AG08396 (cell line): ENCODE measurements at regions not wholly inside any gene's neighbourhood (a gene's known extent, or its start where the extent isn't known, plus 50 kb on each side); places are given as distances from the start of the nearest gene placed in this dataset.

Experiments used
- DNase-seq: peaks from one replicate; pipeline ENCODE4 v3.0.0; 2012; ENCODE audit warnings: low spot score, mixed read lengths

GRCh38 chr2:13010283-13010682 lies 293.5 kb downstream of the TRIB2 start:
- DNase-seq: no peak

DNA sequence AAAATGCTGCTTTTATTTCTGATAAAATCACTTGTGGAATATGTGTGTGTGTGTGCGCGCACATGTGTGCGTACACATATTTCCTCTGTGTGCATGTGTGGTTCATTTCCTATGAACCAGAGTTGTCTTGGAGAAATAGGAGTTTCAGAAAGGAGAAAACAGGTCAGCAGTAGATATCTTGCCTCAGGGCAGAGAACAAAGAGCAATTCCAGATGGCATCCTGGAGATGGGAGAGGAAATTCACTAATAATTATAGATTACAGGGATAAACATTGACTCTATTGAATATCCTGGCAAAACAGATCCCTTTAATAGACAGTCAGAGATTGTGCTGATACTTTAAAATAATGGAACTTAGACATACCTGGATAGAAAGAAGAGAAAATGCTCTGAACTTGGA lies 298.0 kb downstream of the TRIB2 start:
- no peak for DNase-seq

DNA sequence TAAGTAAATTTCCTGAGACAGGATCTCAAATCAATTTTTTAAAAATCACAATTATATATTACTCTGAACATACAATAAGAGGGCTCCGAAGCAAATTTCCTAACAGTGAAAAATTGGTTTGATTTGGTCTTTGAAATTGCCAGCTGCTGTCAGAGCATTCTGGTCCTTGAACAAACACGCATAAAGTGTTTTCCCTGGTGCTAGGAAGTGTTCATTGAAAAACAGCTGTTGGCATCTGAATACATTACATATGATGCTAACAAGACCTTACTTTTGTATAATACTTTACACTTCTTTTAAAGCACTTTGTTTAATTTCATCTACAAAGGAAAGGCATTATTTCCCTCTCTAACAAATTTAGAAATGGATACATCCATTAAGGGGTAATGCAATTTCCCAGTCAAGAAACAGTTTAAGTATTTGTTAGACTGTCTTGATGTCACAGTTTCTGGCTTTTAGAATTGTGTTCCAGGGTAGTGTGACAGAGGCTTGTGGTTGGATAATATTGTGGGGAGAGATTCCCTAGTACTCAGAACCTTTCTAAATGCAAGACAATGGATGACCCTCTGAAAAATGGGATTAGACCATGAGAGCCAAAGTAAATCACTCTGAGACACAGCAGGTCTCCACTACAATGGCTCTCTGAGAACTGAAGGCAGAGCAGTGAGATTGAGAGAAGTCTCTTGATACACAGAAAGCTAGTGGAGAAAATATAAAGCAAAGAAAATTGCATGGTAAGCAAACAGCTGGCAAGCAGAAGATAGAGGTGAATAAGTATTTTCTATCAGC lies 299.0 kb downstream of the TRIB2 start:
- no peak for DNase-seq

DNA sequence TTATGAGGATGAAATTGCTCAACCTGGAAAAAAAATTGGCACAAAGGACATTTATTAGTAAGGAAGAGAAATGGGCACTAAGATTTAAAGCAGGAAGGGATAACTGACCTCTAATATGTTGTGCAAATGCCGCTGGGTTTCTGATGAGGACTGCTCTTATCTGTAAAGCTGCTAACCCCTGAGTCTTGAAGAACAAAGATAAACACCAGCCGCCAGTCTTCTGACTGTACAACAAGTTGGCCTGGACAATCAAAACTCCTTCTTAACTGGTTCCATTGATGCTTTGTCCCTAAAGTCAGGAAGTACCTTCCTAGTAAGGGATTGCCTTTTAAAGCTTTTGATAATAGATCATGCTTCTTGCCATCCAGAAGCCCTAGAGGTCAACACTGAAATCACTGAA lies 301.8 kb downstream of the TRIB2 start:
- no peak for DNase-seq

- DNase-seq: no peak
Observed at GRCh38 chr2:13019781-13020180, 303.0 kb downstream of the TRIB2 start.

- DNase-seq: no peak
Observed at GRCh38 chr2:13020469-13020868, 303.7 kb downstream of the TRIB2 start.

DNA sequence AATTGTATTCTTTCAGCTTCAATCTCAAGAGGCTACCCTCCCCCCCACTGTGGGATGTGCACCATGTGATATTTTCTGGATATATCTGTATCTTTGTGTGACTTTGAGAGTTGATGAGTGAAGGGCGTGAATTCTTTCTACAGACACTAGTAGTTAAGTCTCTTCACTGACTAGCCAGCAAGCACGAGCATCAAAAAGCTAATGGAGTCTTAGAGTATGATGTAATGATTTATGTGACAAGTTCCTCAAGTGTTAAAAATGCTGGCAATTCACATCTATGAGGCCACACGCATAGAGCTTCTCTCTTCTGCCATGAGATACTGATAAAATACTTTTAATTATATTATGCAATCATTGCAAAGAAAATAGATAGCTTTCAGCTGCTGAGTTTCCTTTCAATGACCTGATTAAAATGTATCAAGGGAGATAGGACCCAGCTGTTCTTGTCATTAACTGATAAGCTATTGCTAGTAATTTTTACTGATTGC lies 304.8 kb downstream of the TRIB2 start:
- no peak for DNase-seq

DNA sequence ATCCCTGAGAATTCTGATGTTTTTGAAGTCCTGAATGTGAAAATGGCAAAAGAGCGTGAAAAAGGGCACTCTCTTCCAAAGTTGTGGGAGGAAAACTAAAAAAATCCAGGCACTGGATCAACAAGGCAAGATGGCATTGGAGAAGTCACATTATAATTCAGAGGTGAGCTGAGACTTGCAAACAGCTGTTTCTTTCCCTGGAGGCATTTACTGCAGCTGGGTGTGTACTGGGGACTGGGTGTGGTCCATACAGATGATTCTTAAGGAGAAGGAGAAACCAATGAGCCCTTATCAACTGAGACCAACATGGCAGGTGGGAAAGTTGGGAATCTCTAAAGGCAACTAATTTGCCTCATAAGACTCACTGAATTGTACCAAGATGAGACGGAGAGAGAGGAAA lies 313.9 kb downstream of the TRIB2 start:
- DNase-seq: no peak

- no peak for DNase-seq
Observed at GRCh38 chr2:13034861-13035260, 318.1 kb downstream of the TRIB2 start.

- no peak for DNase-seq
Observed at GRCh38 chr2:13035866-13036265, 319.1 kb downstream of the TRIB2 start.

DNA sequence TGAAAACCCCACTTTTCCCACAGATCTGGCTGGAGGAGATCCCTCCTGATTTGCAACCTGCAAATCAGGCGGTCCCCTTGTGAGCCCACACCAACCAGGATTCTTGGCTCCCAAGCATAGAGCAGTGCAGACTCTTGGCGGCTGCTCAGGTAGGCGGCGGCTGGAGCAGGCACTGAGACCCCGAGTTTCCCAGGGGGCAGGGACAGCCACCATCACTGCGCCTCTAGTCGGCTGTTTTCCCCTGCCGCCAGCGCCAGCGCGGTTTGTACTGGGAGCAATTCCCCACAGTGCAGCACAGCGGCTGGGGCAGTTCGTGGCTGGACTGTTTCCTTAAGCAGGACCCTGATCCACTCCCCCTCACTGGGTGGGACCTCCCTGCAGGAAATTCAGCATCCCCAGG lies 323.3 kb downstream of the TRIB2 start:
- DNase-seq: no peak

DNA sequence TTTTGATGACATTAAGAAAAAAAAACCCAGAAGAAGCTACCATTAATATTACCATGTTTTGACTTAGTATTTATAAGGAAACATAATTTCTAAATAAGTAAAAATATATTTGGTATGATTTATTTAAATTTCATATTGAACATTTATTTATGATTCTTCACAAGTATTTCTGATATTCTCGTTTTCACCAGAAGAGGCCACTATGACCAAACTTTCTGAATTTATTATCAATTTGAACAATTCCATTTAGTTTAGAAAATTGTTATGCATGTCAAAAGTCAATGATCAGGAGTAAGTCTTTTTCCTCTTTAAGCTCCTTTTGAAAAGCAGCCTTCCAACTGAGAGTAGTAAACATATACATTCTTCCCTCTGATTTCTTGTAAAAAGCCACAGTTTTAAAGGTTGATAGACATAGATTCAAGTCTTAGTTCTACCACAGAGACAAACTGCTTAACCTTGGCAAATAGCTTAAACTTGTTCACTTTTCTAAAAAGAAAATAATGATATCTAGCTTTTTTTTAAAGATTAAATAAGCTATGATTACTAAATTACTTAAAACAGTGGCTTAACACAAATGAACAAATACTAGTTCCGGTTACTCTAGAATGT lies 329.9 kb downstream of the TRIB2 start:
- no peak for DNase-seq

- no peak for DNase-seq
Observed at GRCh38 chr2:13050764-13051163, 334.0 kb downstream of the TRIB2 start.

- DNase-seq: no peak
Observed at GRCh38 chr2:13052547-13052946, 335.8 kb downstream of the TRIB2 start.

DNA sequence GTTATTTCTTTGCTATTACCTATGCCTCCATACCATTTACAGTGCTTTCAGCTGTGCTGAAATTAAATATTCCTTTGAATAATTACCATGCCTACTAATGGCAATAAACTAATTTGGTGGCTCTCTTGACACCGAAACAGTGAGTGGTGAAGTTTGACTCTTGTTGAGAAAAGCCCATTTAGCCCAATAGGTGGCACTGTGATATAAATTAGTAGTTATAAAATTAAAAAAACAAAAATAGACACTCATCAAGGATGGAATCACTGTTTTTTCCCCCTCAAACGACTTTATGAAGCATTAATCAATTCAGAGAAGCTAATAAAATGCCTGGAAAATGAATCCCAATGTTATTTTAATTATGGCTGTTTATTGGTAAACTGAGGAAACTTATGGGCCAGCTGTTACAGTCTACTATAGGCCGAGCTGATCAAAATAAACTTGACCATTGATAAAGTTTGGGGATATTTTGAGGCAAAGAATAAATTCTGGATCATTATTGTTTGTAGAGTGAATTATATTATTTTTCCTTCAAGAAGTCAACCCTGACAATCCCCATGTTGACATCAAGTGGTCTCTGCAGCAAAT lies 339.6 kb downstream of the TRIB2 start:
- DNase-seq: peak; percentile 7

DNA sequence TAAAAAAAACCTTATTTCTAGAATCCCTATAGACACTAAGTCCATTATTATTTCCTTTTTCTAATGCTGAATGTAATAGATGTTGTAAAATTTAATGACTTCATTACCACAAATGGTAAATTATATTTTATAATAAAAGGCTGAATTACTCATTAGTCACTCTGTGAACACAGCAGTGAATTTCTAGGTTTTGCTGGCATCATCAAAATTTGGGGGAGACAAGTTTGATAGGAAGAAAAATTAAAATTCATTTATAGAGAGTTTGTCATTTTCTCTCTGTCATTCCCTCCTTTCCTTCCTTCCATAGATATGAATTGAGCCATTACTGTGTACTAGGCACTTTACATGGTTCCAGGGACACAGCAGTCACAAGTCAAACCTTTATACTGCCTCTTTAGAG lies 340.9 kb downstream of the TRIB2 start:
- DNase-seq: no peak

DNA sequence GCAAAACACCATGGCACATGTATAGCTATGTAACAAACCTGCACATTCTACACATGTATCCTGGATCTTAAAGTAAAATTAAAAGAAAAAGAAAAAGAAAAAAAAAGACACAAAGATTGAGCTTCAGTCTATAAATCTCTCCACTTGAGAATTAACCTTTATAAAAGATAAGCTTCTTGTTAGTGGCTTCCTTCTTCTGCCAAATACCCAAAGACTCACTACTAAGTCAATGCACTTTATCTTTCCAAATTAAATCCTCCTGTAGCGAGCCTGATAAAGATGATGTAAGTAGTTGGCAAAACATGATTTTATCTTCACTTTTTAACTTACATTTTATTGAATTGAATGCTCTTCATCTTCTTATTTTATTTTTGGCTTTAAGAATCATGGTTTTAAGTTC lies 349.9 kb downstream of the TRIB2 start:
- DNase-seq: no peak

- DNase-seq: no peak
Observed at GRCh38 chr2:13067508-13067907, 350.8 kb downstream of the TRIB2 start.

DNA sequence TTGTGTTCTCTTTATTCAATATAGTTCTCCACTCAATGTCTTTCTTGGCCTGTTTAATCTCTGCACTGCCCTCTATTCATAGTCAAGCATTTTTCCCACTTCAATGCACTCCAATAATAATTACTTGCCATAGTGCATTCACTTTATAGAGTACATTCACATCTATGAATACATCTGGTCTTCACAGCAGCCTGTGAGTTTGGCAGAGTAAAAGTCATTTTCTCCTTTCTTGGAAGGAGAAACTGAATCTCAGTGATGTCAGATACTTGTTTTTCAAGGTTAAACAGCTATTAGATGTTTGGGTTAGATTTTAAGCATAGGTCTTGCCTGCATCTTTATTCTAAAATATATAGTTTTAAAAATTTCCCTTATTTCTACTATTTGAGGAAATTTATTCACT lies 373.2 kb downstream of the TRIB2 start:
- no peak for DNase-seq

DNA sequence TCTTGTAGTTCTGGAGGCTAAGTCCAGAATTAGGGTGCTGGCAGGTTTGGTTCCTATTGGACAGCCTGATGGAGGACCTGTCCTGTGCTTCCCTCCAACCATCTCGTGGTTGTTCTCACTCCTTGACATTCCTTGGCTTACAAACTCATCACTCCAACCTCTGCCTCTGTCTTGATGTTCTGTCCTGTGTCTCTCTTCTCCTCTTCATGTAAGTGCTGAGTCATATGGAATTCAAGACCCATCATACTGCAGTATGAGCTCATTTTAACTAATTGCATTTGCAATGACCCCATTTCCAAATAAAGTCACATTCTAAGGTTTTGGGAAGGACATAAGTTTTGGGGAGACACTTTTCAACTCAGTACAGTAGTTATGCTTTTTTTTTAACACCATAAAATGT lies 374.7 kb downstream of the TRIB2 start:
- DNase-seq: no peak

DNA sequence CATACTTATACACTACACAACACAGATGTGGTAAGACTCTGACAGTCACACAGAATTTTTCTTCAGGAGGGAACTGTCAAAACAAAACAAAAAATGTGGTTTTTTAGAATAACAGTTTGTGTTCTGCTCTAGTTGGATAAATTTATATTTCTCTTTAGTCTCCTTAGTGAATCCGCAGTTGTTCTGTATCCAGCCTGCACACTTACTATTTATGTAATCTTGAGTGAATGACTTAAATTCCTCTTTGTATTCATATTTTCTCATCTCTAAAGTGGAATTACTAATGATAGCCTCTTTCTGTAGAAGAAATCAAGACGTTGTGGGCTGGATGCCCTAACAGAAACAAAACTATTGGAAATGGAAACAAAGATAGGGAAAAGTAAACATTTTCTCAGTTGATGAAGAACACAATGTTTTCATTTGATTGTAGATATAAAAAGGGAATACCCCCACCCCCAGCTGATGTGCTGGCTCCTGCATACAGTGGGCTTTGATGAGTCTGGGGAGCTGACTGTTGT lies 375.2 kb downstream of the TRIB2 start:
- DNase-seq: no peak

DNA sequence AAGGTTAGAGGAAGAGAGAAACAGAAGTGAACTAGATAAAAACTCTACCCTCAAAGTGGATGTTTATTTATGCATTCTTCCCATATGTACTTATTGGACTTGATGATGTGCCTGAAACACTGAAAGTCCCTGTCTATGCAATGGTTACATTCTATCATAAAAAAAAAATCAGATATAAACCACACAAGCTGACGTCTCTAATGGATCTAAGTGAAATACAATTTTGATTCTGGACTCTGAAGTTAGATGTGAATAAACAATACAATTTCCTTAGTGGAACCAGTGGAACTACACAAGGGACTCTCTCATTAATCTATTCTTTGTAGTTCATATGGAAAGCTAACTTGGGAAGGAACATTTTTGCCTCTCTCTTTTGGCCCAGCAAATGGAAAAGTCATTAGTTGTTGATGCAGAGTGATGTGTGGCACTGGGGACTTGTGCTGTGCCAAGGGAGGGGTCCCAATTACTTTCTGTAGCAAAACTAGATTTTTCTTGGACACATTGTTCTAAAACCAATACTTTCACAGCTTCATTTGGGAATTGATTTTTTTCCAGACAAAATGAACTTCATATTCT lies 376.8 kb downstream of the TRIB2 start:
- no peak for DNase-seq
